GM18519 (cell line): ENCODE measurements at regions not wholly inside any gene's neighbourhood (a gene's known extent, or its start where the extent isn't known, plus 50 kb on each side); places are given as distances from the start of the nearest gene placed in this dataset.
"Not testable (repeated sequence)": the region's sequence is repeated elsewhere in the genome, so short reads cannot be mapped to it uniquely, and the experiment has no call there.

ENCODE experiments used
- ATAC-seq: cut with Tn5 transposase; IDR thresholded peaks from one replicate; pipeline ENCODE4 v1.9.1; 2021; ENCODE audit warnings: mild to moderate bottlenecking, moderate library complexity; ENCODE audit not compliant: unreplicated experiment, low FRiP score

- ATAC-seq = no peak
Measured at GRCh38 chr4:65007841-65008439, 598.7 kb upstream of the TECRL start.

DNA sequence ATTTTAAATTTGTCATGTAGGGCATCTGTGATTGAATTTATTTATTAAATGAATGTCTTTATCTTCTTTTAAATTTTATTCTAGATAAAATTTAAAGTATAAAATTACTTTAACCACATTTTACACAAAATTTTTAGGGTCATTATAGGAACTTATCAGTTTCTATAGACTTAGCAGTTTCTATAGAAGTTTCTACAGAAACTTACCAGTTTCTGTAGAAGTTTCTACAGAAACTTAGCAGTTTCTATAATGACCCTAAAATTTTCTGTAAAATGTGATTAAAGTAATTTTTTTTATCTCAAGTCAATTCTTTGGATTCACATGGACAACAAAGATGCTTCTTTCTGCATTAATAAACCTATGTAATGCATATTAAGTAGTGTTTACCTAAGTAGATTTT is 565.9 kb upstream of the TECRL start:
- no peak for ATAC-seq

DNA sequence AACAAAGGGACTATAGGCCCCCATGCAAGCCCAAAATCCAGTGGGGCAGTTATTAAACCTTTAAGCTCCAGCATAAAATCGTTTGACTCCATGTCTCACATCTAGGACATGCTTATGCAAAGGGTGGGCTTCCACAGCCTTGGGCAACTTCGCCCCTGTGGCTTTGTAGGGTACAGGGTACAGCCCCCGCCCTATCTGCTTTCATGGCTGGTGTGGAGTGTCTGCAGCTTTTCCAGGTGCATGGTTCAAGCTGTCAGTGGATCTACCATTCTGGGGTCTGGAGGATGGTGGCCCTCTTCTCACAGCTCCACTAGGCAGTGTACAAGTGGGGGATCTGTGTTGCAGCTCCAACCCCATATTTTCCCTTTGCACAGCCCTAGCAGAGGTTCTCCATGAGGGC is 559.8 kb upstream of the TECRL start:
- no peak for ATAC-seq

GRCh38 chr4:64967286-64967685 is 558.0 kb upstream of the TECRL start:
- ATAC-seq = no peak

- no peak for ATAC-seq
Measured at GRCh38 chr4:64960516-64960915, 551.3 kb upstream of the TECRL start.

- no peak for ATAC-seq
Measured at GRCh38 chr4:64940698-64941097, 531.4 kb upstream of the TECRL start.

DNA sequence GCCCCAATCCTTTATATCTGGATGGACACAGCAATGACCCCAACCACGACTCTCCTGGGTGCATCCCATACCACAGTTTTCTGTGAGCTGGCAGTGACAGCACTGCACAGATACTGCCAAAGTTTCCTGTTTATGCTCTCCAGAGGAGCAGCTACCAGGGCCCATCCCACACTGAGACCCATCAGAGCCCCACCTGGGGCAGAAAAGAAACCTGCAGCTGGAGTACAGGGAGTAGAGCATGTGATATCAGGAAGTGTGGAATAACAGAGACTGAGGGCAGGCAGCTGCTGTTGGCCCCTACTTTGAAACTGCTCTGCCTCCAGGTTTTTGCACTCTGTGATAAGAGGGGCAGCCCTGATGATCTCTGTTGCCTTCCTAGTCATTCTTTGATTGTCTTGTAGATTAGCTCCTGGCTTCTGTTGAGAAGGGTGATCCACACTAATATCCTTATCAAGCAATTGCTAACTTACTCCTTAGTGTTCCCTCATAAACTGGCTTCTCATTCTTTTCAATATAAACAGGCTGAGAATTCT is 526.3 kb upstream of the TECRL start:
- no peak for ATAC-seq

GRCh38 chr4:64911846-64912245 is 502.6 kb upstream of the TECRL start:
- ATAC-seq = no peak

GRCh38 chr4:64903986-64904385 is 494.7 kb upstream of the TECRL start:
- ATAC-seq = no peak

DNA sequence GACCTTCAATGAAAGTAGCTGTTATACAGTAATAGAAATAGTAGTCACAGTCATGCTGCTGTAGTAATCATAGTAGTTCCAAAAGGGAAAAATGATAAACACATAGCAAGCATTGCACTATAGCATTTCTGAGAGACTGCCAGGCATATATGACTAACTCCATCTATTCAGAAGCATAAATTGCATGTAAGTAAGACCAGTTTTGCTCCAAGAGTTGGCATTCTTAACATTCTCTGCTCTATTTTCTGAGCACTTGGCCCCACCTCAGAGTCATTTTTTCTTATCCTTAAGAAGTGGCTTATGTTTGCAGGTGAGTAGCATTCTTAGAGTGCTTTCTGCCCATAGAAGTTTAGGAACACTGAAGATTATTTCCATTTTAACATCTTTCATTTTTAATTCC is 490.3 kb upstream of the TECRL start:
- ATAC-seq = no peak

GRCh38 chr4:64899030-64899429 is 489.8 kb upstream of the TECRL start:
- ATAC-seq = not testable (repeated sequence)

- no peak for ATAC-seq
Measured at GRCh38 chr4:64897683-64898082, 488.4 kb upstream of the TECRL start.

DNA sequence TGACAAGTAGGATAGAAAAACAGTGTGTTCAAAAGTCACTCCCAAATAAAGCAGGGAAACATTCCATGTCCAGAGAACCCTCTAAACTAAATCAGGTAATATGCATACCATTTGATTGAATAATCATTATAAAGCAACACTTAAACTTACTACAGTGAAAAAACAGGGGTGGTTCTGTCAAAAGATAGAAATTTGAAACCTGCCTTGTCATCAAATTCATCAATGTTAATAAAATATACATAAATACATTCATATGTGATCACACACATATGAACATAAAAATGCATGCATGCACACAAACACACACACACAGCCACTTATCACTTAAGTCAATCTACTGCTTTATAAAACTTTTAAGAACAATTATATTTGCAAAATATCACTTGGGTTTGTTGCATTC is 485.8 kb upstream of the TECRL start:
- no peak for ATAC-seq

DNA sequence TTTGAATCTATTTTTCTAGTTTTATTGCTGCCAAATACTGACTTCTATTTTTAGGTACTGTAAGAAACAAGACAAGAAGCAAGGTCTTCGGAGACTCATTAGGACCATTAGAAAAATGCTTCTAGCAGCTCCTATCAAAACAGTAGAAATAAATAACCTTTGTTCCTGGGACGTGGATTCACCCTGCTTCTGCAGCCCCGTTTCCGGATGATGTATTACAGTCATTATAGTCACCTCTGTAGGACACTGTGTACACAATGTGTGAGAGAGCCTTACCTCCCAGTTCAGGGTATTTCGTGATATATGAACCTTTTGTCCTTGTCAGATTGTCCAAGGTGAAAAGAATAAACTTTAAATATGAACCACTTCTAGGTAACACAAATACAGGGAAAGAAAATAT is 484.0 kb upstream of the TECRL start:
- no peak for ATAC-seq

DNA sequence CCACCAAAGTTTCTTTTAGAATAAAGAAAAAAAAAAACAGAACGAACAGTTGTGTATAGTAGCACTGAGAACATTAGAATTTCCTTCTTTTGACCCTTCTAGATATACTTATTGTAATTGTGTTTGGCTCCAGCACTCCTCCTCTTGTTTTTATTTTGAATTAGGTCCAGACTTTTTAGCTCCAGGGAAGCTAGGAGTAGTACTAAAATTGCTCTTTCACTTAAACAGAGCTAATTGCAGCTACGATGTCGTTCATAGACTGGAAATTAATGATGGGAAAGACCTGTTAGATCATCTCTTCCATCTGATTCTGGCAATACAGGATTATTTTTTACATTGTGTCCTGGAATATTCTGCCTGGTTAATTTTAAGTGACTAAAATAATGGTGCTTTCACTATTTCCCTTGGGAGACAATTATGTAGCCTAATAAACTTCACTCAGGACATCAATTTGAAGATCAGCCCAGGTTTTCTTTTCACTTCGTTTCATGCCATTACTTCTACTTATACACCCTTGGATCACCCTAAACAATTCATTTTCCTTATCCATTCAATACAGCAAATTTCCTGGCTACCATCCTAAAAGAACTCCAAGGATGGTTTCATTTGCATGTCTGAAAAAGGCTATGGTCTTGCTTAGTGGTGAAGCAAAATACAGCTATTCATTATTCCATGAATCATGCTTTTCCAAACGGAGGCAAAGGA is 480.8 kb upstream of the TECRL start:
- ATAC-seq = no peak

GRCh38 chr4:64883087-64883807 is 474.0 kb upstream of the TECRL start:
- no peak for ATAC-seq

DNA sequence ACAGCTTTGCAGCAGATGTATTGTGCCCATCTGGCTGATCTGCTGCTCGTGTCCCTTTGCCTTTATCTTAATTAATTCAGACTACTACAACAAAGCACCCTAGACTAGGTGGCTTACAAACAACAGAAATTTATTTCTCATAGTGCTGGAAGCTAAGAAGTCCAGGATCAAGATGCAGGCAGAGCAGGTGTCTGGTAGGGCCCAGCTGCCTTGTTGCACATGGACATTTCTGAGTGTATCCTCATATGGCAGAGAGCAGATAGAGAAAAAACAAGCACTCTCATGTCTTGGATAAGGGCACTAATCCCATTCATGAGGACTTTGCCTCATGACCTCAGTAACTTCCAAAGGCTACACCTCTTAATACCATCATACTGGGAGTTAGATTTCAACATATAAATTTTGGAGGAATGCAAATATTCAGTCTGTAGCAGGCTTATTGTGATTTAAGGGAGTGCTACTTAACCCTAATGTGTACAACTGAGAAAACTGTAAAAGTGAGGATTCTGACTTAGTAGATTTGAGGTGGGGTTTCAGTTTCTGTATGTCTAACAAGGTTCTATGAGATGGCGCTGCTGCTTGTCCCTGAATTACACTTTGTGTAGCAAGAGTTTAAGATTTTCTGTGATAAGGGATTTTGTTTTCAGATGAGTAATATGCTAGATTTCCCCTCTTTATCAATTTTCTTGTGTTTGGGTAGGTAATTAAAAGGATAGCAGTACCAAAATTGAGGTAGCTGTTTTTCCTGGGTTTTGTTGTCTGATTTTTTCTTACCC is 473.2 kb upstream of the TECRL start:
- no peak for ATAC-seq

GRCh38 chr4:64880557-64880956 is 471.3 kb upstream of the TECRL start:
- no peak for ATAC-seq

DNA sequence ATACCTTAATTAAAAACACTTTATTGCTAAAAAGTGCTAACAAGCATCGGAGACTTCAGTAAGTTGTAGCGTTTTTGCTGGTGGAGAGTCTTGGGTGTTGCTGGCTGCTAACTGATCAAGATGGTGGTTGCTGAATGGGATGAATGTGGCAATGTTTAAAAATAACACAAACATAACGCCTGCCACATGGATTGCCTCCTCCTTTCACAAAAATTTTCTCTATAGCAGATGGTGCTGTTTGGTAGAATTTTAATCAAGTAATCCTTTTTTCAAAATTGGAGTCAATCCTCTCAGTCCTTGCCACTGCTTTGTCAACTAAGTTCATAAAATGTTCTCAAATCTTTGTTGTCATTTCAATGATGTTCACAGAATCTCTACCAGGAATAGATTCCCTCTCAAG is 466.8 kb upstream of the TECRL start:
- ATAC-seq = no peak

GRCh38 chr4:64870558-64870957 is 461.3 kb upstream of the TECRL start:
- no peak for ATAC-seq

DNA sequence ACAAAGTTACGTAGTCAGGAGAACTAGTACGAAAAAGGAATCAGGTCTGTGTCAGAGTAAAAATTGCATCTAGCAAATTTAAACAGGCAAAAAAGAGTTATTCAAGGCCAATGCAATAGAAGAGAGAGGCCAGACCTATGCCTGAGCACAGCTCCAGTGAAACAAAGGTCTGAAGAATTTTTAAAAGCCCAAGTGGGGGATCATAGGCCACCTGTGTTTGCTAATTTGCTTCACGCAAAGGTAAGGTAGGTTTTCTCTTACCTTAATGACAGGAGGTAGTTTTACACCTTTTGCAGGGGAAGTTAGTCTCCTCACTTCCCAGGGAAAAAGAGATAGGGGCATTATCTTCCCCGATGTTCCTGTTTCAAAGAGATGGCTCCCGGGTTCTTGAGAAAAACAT is 448.6 kb upstream of the TECRL start:
- ATAC-seq = no peak
